Stimulated activated CD8-positive, alpha-beta memory T cell treated with anti-CD3 and anti-CD28 coated beads, Interleukin-7, amount 100 ng/mL, for 48 hours (primary cell): ENCODE measurements at regions not wholly inside any gene's neighbourhood (a gene's known extent, or its start where the extent isn't known, plus 50 kb on each side); places are given as distances from the start of the nearest gene placed in this dataset.

ENCODE experiments used
- DNase-seq, 2 donors: peaks; one replicate each; pipeline ENCODE4 v3.0.0-alpha.2; 2020; ENCODE audit warnings: low read depth in 1 of 2; ENCODE audit errors: extremely low read depth in 1 of 2

- DNase-seq = no peak
Measured at GRCh38 chr18:41466436-41467160, 488.4 kb upstream of the PIK3C3 start.

- no peak for DNase-seq
Measured at GRCh38 chr18:41465386-41465785, 489.6 kb upstream of the PIK3C3 start.

GRCh38 chr18:41464278-41464677 lies 490.8 kb upstream of the PIK3C3 start:
- no peak for DNase-seq

- no peak for DNase-seq
Measured at GRCh38 chr18:41462946-41463345, 492.1 kb upstream of the PIK3C3 start.

GRCh38 chr18:41461114-41461513 lies 493.9 kb upstream of the PIK3C3 start:
- DNase-seq = no peak

- no peak for DNase-seq
Measured at GRCh38 chr18:41459656-41460055, 495.4 kb upstream of the PIK3C3 start.

GRCh38 chr18:41458376-41458775 lies 496.7 kb upstream of the PIK3C3 start:
- no peak for DNase-seq

GRCh38 chr18:41457765-41458326 lies 497.2 kb upstream of the PIK3C3 start:
- DNase-seq = no peak

GRCh38 chr18:41456831-41457230 lies 498.2 kb upstream of the PIK3C3 start:
- DNase-seq = no peak

GRCh38 chr18:41449612-41450011 lies 505.4 kb upstream of the PIK3C3 start:
- no peak for DNase-seq

- DNase-seq = no peak
Measured at GRCh38 chr18:41444943-41445342, 510.1 kb upstream of the PIK3C3 start.

GRCh38 chr18:41436772-41437171 lies 518.3 kb upstream of the PIK3C3 start:
- no peak for DNase-seq

GRCh38 chr18:41418598-41418997 lies 536.4 kb upstream of the PIK3C3 start:
- DNase-seq = no peak

GRCh38 chr18:41416044-41416443 lies 539.0 kb upstream of the PIK3C3 start:
- no peak for DNase-seq

GRCh38 chr18:41410006-41410405 lies 545.0 kb upstream of the PIK3C3 start:
- DNase-seq = no peak

GRCh38 chr18:41406834-41407233 lies 548.2 kb upstream of the PIK3C3 start:
- no peak for DNase-seq

GRCh38 chr18:41396861-41397260 lies 558.2 kb upstream of the PIK3C3 start:
- no peak for DNase-seq

GRCh38 chr18:41396211-41396610 lies 558.8 kb upstream of the PIK3C3 start:
- DNase-seq = no peak

GRCh38 chr18:41395695-41396094 lies 559.3 kb upstream of the PIK3C3 start:
- DNase-seq = no peak

- DNase-seq = no peak
Measured at GRCh38 chr18:41391616-41392595, 563.1 kb upstream of the PIK3C3 start.

GRCh38 chr18:41390309-41390708 lies 564.7 kb upstream of the PIK3C3 start:
- no peak for DNase-seq

- no peak for DNase-seq
Measured at GRCh38 chr18:41378598-41378997, 576.4 kb upstream of the PIK3C3 start.
